ENCODE measurements at regions not wholly inside any gene's neighbourhood (a gene's known extent, or its start where the extent isn't known, plus 50 kb on each side); places are given as distances from the start of the nearest gene placed in this dataset.

- TF ChIP-seq, protein P1, sequence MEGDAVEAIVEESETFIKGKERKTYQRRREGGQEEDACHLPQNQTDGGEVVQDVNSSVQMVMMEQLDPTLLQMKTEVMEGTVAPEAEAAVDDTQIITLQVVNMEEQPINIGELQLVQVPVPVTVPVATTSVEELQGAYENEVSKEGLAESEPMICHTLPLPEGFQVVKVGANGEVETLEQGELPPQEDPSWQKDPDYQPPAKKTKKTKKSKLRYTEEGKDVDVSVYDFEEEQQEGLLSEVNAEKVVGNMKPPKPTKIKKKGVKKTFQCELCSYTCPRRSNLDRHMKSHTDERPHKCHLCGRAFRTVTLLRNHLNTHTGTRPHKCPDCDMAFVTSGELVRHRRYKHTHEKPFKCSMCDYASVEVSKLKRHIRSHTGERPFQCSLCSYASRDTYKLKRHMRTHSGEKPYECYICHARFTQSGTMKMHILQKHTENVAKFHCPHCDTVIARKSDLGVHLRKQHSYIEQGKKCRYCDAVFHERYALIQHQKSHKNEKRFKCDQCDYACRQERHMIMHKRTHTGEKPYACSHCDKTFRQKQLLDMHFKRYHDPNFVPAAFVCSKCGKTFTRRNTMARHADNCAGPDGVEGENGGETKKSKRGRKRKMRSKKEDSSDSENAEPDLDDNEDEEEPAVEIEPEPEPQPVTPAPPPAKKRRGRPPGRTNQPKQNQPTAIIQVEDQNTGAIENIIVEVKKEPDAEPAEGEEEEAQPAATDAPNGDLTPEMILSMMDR (IDR thresholded peaks at IDR 0.05): no peak
- TF ChIP-seq EZH2 (IDR thresholded peaks at IDR 0.05): no peak
These were observed 63.4 kb upstream of the CADPS start for GRCh38 chr3:62938583-62938982.

All from neural progenitor cell (in vitro differentiated cells).